HEK293T (cell line): ENCODE measurements at regions not wholly inside any gene's neighbourhood (a gene's known extent, or its start where the extent isn't known, plus 50 kb on each side); places are given as distances from the start of the nearest gene placed in this dataset.

ENCODE experiments used
- CTBP1 ChIP-seq: fragments of 450-650 bp; IDR thresholded peaks from 2 replicates; pipeline ENCODE4 v1.6.1; 2016; ENCODE audit warnings: borderline replicate concordance
- FOXK2 ChIP-seq: fragments of 450-650 bp; IDR thresholded peaks from 2 replicates; pipeline ENCODE4 v1.6.1; 2016; ENCODE audit warnings: mild to moderate bottlenecking
- FOXM1 ChIP-seq: fragments of 450-650 bp; IDR thresholded peaks from 2 replicates; pipeline ENCODE4 v1.6.1; 2017; ENCODE audit warnings: mild to moderate bottlenecking, borderline replicate concordance
- L3MBTL2 ChIP-seq: fragments of 450-650 bp; conservative IDR thresholded peaks from 2 replicates; pipeline ENCODE4 v1.6.1; 2016; ENCODE audit warnings: mild to moderate bottlenecking
- SP1 ChIP-seq: fragments of 450-650 bp; IDR thresholded peaks from 2 replicates; pipeline ENCODE4 v1.6.1; 2017
- SUZ12 ChIP-seq: fragments of 450-650 bp; IDR thresholded peaks from 2 replicates; pipeline ENCODE4 v1.6.1; 2016; ENCODE audit warnings: mild to moderate bottlenecking
- ZNF384 ChIP-seq: fragments of 450-650 bp; IDR thresholded peaks from 2 replicates; pipeline ENCODE4 v1.6.1; 2016

- TF ChIP-seq L3MBTL2 (no peak), FOXM1 (no peak), SP1 (no peak), FOXK2 (no peak), CTBP1 (no peak), ZNF384 (no peak), SUZ12 (no peak)
These were observed 101.9 kb downstream of the IGSF1 start for GRCh38 chrX:131187206-131187605.
